ENCODE measurements at regions not wholly inside any gene's neighbourhood (a gene's known extent, or its start where the extent isn't known, plus 50 kb on each side); places are given as distances from the start of the nearest gene placed in this dataset.
"Not testable (repeated sequence)": the region's sequence is repeated elsewhere in the genome, so short reads cannot be mapped to it uniquely, and the experiment has no call there.

DNA sequence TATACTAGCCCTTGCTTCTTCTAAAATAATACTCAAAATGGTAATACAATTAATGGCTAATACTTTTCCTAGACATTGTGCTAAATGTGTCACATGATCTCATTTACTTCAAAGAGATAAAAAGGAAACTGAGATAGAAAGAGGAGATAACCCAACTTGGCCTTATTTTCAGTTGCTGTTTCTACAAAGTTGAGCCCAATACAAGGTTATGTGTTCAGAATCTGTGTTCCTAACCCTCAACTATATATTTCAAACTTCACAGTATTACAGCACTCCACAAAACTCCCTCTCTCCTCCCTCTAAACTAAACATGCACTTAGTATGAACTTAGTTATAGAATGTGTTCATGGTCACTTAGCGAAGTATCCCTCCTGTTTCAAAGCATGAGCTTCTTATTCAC lies 277.9 kb downstream of the CCER1 start:
- no peak overlapping the region for H3K4me3 ChIP-seq (ENCODE audit: low read depth, poor library complexity, severe bottlenecking)
- WGBS, 2 donors = 64 to 80% methylated on average over 1 of the region's 1 CpG
- intact Hi-C loops (cut with DNase I; ENCODE audit: low total_unique reads) = no loop called here
- TF ChIP-seq POLR2A (IDR thresholded peaks at IDR 0.05) = no peak
- TF ChIP-seq, protein P1, sequence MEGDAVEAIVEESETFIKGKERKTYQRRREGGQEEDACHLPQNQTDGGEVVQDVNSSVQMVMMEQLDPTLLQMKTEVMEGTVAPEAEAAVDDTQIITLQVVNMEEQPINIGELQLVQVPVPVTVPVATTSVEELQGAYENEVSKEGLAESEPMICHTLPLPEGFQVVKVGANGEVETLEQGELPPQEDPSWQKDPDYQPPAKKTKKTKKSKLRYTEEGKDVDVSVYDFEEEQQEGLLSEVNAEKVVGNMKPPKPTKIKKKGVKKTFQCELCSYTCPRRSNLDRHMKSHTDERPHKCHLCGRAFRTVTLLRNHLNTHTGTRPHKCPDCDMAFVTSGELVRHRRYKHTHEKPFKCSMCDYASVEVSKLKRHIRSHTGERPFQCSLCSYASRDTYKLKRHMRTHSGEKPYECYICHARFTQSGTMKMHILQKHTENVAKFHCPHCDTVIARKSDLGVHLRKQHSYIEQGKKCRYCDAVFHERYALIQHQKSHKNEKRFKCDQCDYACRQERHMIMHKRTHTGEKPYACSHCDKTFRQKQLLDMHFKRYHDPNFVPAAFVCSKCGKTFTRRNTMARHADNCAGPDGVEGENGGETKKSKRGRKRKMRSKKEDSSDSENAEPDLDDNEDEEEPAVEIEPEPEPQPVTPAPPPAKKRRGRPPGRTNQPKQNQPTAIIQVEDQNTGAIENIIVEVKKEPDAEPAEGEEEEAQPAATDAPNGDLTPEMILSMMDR (IDR thresholded peaks at IDR 0.05) = no peak
- DNase-seq (ENCODE audit: low spot score in 2 of 2) = no peak

DNA sequence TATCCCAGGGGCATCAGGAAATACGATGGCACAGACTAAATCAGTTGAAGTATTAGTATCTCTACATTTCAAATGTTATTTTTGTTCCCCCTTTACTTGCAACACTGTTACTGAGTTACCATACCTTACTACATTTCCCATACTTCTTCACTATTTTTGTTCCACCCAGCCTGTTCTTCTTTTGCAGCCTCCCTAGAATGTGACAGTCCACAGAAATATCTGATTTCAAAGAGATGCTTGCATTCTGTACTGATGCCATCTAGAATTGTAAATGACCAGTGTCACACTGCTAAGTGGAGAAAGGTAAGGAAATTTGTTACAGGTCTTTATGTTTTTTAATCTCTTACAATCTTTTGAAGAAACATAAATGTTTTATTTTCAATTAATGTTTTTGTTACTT lies 279.9 kb downstream of the CCER1 start:
- intact Hi-C loops (cut with DNase I; ENCODE audit: low total_unique reads) = no loop called here
- no peak for DNase-seq (ENCODE audit: low spot score in 2 of 2)
- 85% methylated on average over 1 of the region's 1 CpG for WGBS, 2 donors
- no peak for TF ChIP-seq POLR2A (IDR thresholded peaks at IDR 0.05)
- TF ChIP-seq, protein P1 (IDR thresholded peaks at IDR 0.05) = no peak
- H3K4me3 ChIP-seq (ENCODE audit: low read depth, poor library complexity, severe bottlenecking) = no peak overlapping the region

DNA sequence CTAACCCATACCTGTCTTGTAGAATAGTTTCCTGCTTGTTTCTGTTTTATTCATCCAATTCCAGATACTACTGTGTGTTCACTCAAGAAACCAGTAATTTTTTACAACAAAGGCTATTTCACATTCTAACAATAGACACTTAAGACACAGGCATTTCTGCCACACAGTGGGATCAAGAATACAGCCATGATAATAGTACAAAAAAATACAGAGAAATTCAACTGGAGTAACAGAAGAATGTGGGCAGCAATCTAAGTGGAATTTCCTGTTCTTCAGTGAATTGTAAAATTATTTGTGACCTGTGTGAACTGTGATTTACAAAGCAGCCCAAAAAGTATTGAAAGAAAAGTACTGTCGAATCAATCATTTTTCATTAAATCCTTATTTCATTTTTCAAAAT lies 282.9 kb downstream of the CCER1 start:
- no peak overlapping the region for H3K4me3 ChIP-seq (ENCODE audit: low read depth, poor library complexity, severe bottlenecking)
- no peak for DNase-seq (ENCODE audit: low spot score in 2 of 2)
- 88 to 97% methylated on average over 1 of the region's 1 CpG for WGBS, 2 donors
- TF ChIP-seq, protein P1 (IDR thresholded peaks at IDR 0.05) = no peak
- TF ChIP-seq POLR2A (IDR thresholded peaks at IDR 0.05) = no peak
- intact Hi-C loops (cut with DNase I; ENCODE audit: low total_unique reads) = no loop called here

DNA sequence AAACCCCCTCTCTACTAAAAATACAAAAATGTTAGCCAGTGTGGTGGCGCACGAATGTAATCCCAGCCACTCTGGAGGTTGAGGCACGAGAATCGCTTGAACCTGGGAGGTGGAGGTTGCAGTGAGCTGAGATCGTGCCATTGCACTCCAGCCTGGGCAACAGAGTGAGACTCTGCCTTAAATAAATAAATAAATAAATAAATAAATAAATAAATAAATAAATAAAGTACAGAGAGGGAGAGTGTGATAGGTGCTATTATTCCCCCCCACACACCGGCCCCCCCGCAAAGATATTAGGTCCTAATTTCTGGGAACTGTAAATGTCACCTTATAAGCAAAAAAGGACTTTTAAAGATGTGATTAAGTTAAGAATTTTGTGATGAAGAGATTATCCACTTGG lies 291.0 kb downstream of the CCER1 start:
- H3K4me3 ChIP-seq (ENCODE audit: low read depth, poor library complexity, severe bottlenecking); intact Hi-C loops (cut with DNase I; ENCODE audit: low total_unique reads); DNase-seq (ENCODE audit: low spot score in 2 of 2): not testable (repeated sequence)
- 94 to 95% methylated on average over 7 of the region's 7 CpGs for WGBS, 2 donors

DNA sequence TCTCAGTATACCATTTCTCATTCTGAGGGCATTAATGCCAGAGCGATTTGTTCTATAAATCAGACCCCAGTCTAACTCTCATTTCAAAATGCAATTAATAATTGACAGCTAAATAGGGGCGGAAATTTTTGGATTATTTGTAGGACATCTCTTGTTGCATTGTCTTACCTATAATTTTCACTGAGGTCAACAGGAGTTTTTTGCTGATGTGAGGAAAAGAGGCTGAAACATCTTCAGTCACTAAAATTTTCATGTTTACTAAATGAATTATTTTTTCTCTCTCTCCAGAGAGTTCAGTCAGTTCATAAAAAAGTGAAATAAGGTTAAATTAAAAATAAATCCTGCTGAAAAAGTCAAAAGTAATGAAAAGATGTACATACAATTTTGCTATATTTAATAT lies 295.9 kb downstream of the CCER1 start:
- intact Hi-C loops (cut with DNase I; ENCODE audit: low total_unique reads) = no loop called here
- DNase-seq (ENCODE audit: low spot score in 2 of 2) = no peak
- TF ChIP-seq, protein P1 (IDR thresholded peaks at IDR 0.05) = no peak
- TF ChIP-seq POLR2A (IDR thresholded peaks at IDR 0.05) = no peak
- WGBS, 2 donors = 95% methylated on average over 2 of the region's 2 CpGs
- H3K4me3 ChIP-seq (ENCODE audit: low read depth, poor library complexity, severe bottlenecking) = no peak overlapping the region

DNA sequence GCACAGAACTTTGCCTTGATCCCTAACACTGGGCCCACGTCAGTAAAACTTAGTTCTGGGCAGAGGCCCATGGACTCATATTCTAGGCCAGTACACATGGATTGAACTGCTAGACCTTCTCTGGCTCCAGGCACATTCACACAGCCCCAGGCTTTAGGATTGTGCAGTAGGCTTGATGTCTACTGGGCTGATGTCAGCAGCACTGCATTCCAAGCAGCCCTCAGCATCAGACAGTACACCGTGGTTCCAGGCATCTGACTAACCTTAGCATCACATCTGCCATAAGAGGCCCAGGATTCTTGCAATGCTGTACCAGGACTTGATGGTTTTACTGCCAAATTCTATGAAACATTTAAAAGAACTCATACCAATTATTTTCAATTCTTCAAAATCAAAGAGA lies 301.9 kb downstream of the CCER1 start:
- intact Hi-C loops (cut with DNase I; ENCODE audit: low total_unique reads) = no loop called here
- no peak for TF ChIP-seq POLR2A (IDR thresholded peaks at IDR 0.05)
- TF ChIP-seq, protein P1 (IDR thresholded peaks at IDR 0.05) = no peak
- WGBS, 2 donors = 81 to 82% methylated on average over 2 of the region's 2 CpGs
- no peak for DNase-seq (ENCODE audit: low spot score in 2 of 2)
- H3K4me3 ChIP-seq (ENCODE audit: low read depth, poor library complexity, severe bottlenecking) = no peak overlapping the region
